Spleen (tissue), 7 donors: ENCODE measurements at regions not wholly inside any gene's neighbourhood (a gene's known extent, or its start where the extent isn't known, plus 50 kb on each side); places are given as distances from the start of the nearest gene placed in this dataset.

Experiments
- CTCF ChIP-seq, 11 experiments: fragments of 200-600 bp in 7 of 11; fragments of 450-650 bp in 4 of 11; sonication (generic) in 4 of 11; IDR thresholded peaks in 8 of 11; conservative IDR thresholded peaks in 3 of 11; 1 replicate in 7 of 11; 2 replicates in 4 of 11; pipeline versions ENCODE4 v1.4.0 to v1.8.0; 2016 to 2021; ENCODE audit warnings: antibody characterized with exemption in 11 of 11, inconsistent platforms in 4 of 11, mild to moderate bottlenecking in 1 of 11
- POLR2A ChIP-seq, 3 donors: fragments of 450-650 bp; IDR thresholded peaks; one replicate each; pipeline ENCODE4 v1.5.1; 2017; ENCODE audit warnings: antibody characterized with exemption in 3 of 3, mild to moderate bottlenecking in 1 of 3
- POLR2AphosphoS5 ChIP-seq, 3 donors: sonication (generic); formaldehyde crosslinking; IDR thresholded peaks; one replicate each; pipeline ENCODE4 v1.5.1; 2017; ENCODE audit warnings: antibody characterized with exemption in 3 of 3
- donor health status: DM: no; HTN: no; CAD: no; lungs with moderate emphysema.
- donor health status: DM: no; HTN: no; CAD: no.
- donor health status: DM: no; HTN: no; CAD: no.

DNA sequence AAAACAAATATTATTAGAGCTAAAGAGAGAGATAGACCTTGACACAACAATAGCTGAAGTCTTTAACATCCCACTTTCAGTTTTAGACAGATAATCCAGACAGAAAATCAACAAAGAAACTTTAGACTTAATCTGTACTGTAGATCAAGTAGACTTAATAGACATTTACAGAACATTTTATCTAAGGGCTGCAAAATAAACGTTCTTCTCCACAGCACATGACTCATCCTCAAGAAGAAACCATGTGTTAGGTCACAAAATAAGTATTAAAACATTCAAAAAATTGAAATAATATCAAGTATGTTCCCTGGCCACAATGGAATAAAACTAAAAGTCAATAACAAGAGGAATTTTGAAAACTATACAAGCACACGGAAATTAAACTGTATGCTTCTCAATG, 1510.3 kb upstream of the PCDH10 start:
- TF ChIP-seq CTCF (IDR thresholded peaks at IDR 0.05 in 8 of 11, conservative IDR thresholded peaks at IDR 0.05 in 3 of 11) (no peak), POLR2AphosphoS5 (IDR thresholded peaks at IDR 0.05) (no peak), POLR2A (IDR thresholded peaks at IDR 0.05) (no peak)
